ENCODE measurements at regions not wholly inside any gene's neighbourhood (a gene's known extent, or its start where the extent isn't known, plus 50 kb on each side); places are given as distances from the start of the nearest gene placed in this dataset.

GRCh38 chr12:127038761-127039160, 1228.2 kb upstream of the TMEM132C start:
- no peak for TF ChIP-seq POLR2A (IDR thresholded peaks at IDR 0.05)
- no peak for TF ChIP-seq CTCF (IDR thresholded peaks at IDR 0.05)
- TF ChIP-seq POLR2AphosphoS5 (IDR thresholded peaks at IDR 0.05): no peak

Data from stomach (tissue), 4 donors.